ENCODE measurements at regions not wholly inside any gene's neighbourhood (a gene's known extent, or its start where the extent isn't known, plus 50 kb on each side); places are given as distances from the start of the nearest gene placed in this dataset.

GRCh38 chr2:7730449-7730848 lies 813.2 kb downstream of the RNF144A start:
- peaks cover 6% of the 10 kb centered on the region for H3K9me3 Mint-ChIP-seq (ENCODE audit: unreplicated experiment)
- no peak for DNase-seq (ENCODE audit: extremely low spot score, unreplicated experiment)
- H3K36me3 Mint-ChIP-seq (ENCODE audit: unreplicated experiment) = no peaks in the 10 kb centered on the region
- no peak for TF ChIP-seq CTCF (IDR thresholded peaks at IDR 0.05)
- H3K4me1 Mint-ChIP-seq (ENCODE audit: unreplicated experiment) = no peaks in the 10 kb centered on the region
- no peaks in the 10 kb centered on the region for H3K27me3 Mint-ChIP-seq (ENCODE audit: unreplicated experiment)
- no peak overlapping the region for H3K4me3 Mint-ChIP-seq (ENCODE audit: unreplicated experiment)
- H3K27ac Mint-ChIP-seq (ENCODE audit: unreplicated experiment) = no peak overlapping the region

- no peak overlapping the region for H3K27ac Mint-ChIP-seq (ENCODE audit: unreplicated experiment)
- no peaks in the 10 kb centered on the region for H3K27me3 Mint-ChIP-seq (ENCODE audit: unreplicated experiment)
- no peak overlapping the region for H3K4me3 Mint-ChIP-seq (ENCODE audit: unreplicated experiment)
- no peak for TF ChIP-seq CTCF (IDR thresholded peaks at IDR 0.05)
- H3K36me3 Mint-ChIP-seq (ENCODE audit: unreplicated experiment) = no peaks in the 10 kb centered on the region
- no peak for DNase-seq (ENCODE audit: extremely low spot score, unreplicated experiment)
- H3K4me1 Mint-ChIP-seq (ENCODE audit: unreplicated experiment) = no peaks in the 10 kb centered on the region
- peaks cover 7% of the 10 kb centered on the region for H3K9me3 Mint-ChIP-seq (ENCODE audit: unreplicated experiment)
Observed at GRCh38 chr2:7730990-7731389, 813.8 kb downstream of the RNF144A start.

- Mint-ChIP-seq H3K4me1 (ENCODE audit: unreplicated experiment) (no peaks in the 10 kb centered on the region), H3K36me3 (ENCODE audit: unreplicated experiment) (no peaks in the 10 kb centered on the region), H3K27me3 (ENCODE audit: unreplicated experiment) (no peaks in the 10 kb centered on the region), H3K9me3 (ENCODE audit: unreplicated experiment) (peaks cover 7% of the 10 kb centered on the region), H3K4me3 (ENCODE audit: unreplicated experiment) (no peak overlapping the region), H3K27ac (ENCODE audit: unreplicated experiment) (no peak overlapping the region)
- no peak for DNase-seq (ENCODE audit: extremely low spot score, unreplicated experiment)
- TF ChIP-seq CTCF (IDR thresholded peaks at IDR 0.05) = no peak
Observed at GRCh38 chr2:7732497-7732896, 815.3 kb downstream of the RNF144A start.

- Mint-ChIP-seq H3K36me3 (ENCODE audit: unreplicated experiment) (no peaks in the 10 kb centered on the region), H3K27me3 (ENCODE audit: unreplicated experiment) (no peaks in the 10 kb centered on the region), H3K27ac (ENCODE audit: unreplicated experiment) (no peak overlapping the region), H3K4me3 (ENCODE audit: unreplicated experiment) (no peak overlapping the region), H3K9me3 (ENCODE audit: unreplicated experiment) (peaks cover 7% of the 10 kb centered on the region), H3K4me1 (ENCODE audit: unreplicated experiment) (no peaks in the 10 kb centered on the region)
- TF ChIP-seq CTCF (IDR thresholded peaks at IDR 0.05) = no peak
- no peak for DNase-seq (ENCODE audit: extremely low spot score, unreplicated experiment)
Observed at GRCh38 chr2:7736646-7737305, 819.6 kb downstream of the RNF144A start.

- Mint-ChIP-seq H3K27me3 (ENCODE audit: unreplicated experiment) (peaks cover 4% of the 10 kb centered on the region), H3K9me3 (ENCODE audit: unreplicated experiment) (peaks cover 7% of the 10 kb centered on the region), H3K27ac (ENCODE audit: unreplicated experiment) (no peak overlapping the region), H3K4me1 (ENCODE audit: unreplicated experiment) (no peaks in the 10 kb centered on the region), H3K4me3 (ENCODE audit: unreplicated experiment) (no peak overlapping the region), H3K36me3 (ENCODE audit: unreplicated experiment) (no peaks in the 10 kb centered on the region)
- TF ChIP-seq CTCF (IDR thresholded peaks at IDR 0.05) = no peak
- no peak for DNase-seq (ENCODE audit: extremely low spot score, unreplicated experiment)
Observed at GRCh38 chr2:7738596-7738995, 821.4 kb downstream of the RNF144A start.
